ENCODE measurements at regions not wholly inside any gene's neighbourhood (a gene's known extent, or its start where the extent isn't known, plus 50 kb on each side); places are given as distances from the start of the nearest gene placed in this dataset.

DNA sequence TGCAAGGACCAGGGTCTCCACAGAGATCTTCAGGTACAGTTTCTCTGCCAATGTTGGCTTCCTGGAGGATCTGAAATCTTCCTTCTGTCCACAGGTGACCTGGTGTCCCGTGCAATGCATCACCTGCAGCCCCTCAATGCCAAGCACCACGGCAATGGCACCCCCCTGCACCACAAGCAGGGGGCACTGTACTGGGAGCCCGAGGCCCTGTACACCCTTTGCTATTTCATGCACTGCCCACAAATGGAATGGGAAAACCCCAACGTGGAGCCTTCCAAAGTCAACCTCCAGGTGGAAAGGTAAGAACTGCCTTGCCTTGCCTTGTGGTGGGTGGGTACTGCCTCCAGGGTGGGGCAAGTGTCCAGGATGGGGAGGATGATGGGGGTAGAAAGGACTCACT, 141.8 kb upstream of the PWP1 start:
- no peak for DNase-seq (ENCODE audit: low read depth in 2 of 3, low spot score in 1 of 3)

DNA sequence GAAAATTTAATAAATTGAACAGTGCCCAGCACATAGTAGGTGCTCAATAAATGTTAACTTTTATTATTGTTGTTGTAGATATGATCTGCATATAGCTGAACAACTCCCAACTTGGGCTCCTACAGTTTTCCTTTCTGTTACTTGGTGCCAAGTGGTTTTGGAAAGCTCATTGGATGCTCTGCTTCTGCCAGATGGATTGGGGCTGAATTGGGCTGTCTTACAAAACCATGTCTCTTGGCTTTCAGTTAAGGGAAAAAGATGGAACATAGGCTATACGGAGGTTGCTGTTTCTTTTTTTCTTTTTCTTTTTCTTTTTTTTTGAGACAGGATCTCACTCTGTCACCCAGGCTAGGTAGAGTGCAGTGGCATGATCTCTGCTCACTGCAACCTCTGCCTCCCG, 140.7 kb upstream of the PWP1 start:
- DNase-seq (ENCODE audit: low read depth in 2 of 3, low spot score in 1 of 3) = no peak

DNA sequence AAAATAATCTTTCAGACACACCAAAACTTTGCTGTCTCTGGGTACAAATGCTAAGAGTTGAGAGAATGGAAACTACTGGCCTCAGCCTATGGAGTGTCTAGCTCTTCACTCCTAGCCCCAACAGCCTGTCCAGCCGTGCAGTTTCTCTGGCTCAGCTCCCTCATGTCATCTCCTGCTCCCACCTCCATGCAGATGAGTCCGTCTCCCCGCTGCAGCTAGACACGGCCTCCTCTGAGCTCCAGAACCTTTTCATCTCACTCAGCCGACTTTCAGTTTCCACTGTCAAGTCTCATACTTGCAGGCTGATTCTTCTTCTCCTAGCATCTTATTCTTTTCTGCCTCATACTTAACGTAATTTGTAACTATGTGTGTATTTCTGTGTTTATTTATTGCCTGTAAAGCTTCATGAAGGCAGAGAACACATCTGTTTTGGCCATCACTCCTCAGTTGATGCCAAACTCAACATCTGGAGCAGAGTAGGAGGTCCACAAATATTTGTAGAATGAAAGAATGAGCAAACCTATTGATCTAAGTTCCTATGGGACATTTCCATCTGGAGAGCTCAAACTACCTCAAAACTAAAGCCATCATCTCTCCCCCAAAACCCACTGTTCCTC, 139.8 kb upstream of the PWP1 start:
- DNase-seq (ENCODE audit: low read depth in 2 of 3, low spot score in 1 of 3) = no peak

DNA sequence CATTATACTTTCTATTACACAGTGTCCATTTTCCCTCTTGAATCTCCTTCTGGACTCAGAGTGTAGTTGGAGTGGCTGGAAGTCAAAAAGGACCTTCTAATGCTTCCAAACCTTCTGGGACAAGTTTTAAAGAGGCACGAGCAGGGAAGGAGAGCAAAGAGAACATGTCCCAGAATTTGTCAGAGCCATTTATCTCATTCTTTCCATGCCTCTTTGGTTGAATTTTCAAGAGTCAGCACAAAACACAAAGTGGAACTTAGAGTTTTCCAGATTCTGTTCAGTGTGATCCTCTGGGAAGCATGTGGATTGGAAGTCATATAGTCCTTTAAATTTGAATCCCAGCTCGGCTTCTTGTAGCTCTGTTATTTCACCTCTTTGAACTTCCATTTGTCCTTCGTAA, 138.2 kb upstream of the PWP1 start:
- no peak for DNase-seq (ENCODE audit: low read depth in 2 of 3, low spot score in 1 of 3)

DNA sequence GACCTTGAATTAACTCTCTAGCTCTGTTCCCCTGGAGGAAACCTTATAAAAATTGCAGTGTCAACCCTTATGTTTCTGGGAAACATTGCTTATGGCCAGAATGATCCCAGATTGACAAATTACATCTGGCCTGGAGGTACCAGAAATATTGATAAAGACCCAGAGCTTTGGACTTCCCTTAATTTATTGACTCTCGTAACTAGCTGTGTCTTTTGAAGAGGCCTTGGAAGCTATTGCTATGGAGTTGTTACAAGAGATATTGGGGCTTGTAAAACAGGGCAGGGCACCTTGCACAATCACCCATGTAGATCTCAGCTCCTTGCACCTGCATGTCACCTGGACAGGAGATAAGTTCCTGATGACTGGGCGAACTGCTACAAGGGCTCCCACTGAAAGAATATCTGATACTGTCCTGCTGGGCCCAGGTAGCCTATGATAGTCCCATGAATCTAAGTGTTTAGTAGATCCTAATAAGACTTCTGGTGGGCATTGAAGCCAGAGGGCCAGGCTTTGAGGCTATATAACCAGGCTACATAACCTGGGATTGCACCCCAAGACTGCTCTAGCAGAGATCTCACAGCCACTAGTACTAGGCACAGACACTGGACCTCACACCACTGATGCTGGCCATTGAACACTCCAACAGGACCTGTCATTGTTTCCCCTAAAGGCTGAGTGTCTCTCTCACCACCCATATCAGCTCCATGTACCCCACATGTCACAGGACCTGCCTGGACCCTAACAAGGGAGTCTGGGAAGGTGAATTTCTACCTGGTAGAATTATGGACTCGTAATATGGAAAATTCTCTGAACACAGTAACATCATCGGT, 135.7 kb upstream of the PWP1 start:
- DNase-seq (ENCODE audit: low read depth in 2 of 3, low spot score in 1 of 3) = no peak

DNA sequence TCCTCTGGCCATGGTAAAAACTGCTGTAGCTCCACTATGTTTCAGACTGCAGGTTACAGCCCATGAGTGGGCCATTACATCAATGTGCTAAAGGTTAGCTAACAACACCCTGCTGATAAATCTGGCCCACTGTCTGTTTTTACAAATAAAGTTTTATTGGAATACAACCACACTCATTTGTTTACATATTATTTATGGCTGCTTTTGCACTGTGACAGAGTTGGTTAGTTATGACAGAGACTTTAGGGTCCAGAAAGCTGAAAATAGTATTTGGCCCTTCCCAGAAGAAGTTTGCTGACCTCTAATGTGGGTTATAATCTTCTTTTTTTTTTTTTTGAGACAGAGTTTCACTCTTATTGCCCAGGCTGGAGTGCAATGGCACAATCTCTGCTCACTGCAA, 134.2 kb upstream of the PWP1 start:
- DNase-seq (ENCODE audit: low read depth in 2 of 3, low spot score in 1 of 3) = no peak

DNA sequence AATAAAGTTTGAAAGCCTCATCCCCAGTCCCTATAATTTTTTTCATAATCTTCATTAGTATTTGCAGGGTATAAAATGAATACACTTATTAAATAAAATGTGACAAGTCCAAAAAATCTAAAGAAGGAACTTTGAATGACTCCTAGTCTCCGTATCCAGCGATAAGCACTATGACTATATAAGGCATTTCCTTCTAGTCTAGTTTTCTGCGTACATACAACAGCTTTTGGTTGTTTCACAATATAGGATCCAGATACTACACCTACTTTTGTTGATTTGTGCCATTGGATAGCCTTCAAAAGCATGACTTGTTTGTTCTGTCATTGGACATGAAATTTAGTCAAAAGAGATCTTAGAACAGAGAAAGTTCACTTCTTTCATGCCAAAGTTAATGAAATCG, 133.3 kb upstream of the PWP1 start:
- no peak for DNase-seq (ENCODE audit: low read depth in 2 of 3, low spot score in 1 of 3)

DNA sequence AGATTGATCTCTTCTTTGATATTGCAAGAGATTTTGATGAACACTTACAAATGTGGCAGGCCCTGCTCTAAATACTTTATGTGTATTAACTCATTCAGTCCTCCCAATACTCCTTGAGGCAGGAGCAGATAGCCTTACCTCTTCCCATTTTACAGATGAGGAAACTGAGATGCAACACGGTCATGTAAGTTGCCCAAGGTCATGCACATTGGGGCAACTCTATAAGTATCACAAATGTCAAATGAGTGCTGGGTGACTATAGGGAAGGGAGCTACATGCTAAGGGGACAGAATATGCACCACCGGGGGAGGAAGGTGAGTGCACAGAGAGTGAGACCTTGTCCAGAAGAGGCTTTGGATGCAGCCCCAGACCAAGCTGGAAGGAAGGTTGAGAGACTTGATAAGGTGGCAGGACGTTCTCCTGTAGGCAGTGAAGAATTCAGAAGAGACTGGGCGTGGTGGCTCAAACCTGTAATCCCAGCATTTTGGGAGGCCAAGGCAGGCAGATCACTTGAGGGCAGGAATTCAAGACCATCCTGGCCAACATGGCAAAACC, 132.3 kb upstream of the PWP1 start:
- no peak for DNase-seq (ENCODE audit: low read depth in 2 of 3, low spot score in 1 of 3)

DNA sequence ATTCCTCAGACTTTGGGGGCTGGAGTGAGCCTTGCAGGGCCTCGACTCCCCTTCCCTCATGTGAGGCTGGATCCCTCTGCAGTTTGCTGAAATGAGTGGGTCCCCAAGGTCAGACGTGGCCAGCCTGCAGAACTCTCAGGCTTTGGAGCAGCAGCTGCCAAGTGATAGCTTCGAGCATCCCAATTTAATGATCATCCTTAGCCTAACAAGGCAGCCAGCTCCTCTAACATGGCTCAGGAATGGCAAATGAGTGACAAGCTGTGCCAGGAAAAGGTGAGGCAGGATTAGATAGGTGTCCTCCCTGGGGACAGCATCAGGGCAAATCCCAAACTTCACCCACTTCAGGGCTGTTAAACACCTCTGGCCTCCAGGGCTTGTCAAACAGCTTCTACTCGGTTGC, 130.7 kb upstream of the PWP1 start:
- DNase-seq (ENCODE audit: low read depth in 2 of 3, low spot score in 1 of 3) = no peak

DNA sequence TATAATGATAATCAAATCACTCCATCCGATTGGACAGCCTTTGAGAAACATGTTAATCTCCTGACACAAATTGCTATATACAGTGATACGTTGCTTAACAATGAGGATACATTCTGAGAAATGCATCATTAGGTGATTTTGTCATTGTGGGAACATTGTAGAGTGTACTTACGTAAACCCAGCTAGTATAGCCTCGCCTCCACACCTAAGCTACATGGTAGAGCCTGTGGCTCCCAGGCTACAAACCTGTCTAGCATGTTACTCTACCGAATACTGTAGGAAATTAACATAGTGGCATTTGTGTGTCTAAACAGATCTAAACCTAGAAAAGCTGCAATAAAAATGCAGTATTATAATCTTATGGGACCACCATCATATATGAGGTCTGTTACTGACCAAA, 128.6 kb upstream of the PWP1 start:
- no peak for DNase-seq (ENCODE audit: low read depth in 2 of 3, low spot score in 1 of 3)

DNA sequence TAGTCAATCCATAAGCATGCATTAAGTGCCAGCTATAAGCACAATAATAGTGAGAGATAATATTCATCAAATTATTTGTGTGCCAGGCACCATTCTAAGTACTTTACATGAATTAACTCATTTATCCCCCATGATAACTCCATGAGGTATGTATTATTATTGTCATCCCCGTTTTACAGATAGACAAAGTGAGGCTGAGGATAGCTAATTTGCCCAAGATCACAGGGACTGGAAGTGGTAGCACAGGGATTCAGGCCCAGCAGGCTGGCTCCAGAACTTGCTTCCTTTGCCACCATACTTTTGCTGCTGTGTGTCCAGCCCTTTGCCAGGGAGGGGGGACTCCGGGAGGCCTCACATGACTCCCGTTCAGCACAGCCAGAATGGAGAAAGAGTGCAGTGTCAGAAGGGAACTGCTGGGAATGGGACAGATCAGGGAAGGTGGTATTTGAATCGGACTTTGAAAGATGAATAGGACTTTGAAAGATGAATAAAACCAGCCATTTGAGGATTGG, 128.0 kb upstream of the PWP1 start:
- no peak for DNase-seq (ENCODE audit: low read depth in 2 of 3, low spot score in 1 of 3)

DNA sequence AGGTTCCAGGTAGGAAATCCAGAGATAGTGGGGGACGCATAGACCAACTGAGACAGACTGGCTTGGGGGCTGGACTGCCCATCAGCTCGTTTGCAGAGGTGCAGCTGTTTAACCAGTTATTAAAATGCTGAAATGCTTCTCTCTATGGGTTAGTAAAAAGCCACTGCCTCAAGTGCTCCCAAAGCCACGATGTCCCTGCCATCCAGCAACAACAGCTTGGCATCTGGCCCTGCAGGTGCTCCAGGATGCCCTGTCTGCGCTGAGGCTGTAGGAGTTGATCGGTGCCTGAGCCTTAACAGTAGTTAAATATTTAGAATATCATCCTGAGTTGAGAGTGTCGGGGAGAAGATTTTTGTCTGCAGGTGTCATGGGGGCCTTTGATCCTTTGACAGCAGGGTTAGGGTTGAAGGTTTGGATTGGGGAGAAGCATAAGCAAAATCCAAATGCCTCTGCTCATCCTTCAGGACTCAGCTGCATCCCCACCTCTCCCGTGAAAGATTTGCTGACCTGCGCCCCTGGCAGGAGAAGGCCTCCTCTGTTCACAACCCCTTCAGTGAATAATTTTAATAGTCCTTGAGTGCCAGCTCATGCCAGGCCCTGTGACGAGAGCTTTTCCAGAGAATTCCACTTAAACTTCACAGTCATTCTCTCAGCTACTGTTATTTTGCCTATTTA, 127.3 kb upstream of the PWP1 start:
- no peak for DNase-seq (ENCODE audit: low read depth in 2 of 3, low spot score in 1 of 3)

DNA sequence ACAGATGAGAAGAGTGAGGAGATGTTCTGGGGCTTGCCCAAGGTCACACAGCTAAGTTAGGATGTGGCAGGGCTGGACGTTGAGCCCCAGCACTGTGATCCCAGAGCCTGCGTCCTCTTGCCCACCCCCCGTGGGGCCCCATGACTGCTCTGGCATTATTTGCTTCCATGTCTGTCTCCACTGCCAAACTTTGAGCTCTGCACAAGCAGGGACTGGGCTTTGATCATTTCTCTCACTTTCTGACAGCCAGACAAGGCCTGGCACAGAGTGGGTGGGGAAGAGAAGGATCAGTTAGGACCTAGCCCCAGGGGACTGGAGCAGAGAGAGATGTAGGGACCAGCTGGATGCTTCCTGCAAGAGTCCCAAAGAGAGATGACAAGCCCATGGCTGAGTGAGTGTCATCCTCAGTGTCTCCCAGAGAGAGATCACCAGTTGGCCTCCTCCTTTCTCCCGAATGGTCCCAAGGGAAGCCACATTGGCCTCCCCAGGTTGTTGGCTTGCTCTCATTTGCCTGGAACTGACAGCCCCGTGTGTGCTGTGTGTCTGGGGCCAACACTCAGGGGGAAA, 126.7 kb upstream of the PWP1 start:
- DNase-seq (ENCODE audit: low read depth in 2 of 3, low spot score in 1 of 3) = no peak

DNA sequence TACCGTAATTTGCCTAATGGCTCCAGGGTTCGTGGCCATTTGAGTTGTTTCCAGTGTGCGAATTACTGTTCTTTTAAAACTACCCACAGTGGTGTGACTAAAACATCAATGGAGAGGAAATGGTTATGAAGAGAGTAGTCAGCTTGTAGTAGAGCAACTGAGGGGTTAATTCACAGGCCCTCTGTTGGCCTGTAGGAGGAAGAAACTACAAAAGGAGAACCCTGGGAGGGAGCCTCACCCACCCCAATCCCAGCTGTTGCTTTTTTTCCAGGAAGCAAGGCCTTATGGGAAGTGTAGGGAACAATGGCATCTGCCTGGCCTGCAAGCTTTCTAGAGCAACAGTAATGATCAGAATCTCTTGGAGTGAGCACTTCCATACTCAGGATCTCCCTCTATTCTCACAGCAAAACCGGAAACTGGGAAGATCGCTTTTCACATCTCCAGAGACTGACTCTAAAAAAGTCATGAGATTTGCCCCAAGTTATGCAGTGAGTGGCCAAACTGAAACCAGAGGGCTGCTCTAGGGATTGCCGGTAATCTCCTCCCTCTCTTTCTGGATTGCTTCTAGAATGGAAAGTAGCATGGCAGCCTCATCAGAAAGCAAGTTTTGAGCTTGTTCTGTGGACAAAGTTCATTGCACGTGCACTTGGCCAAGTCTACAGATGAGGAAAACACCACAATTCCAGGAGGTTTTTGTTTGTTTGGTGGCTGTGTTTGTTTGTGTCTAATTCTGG, 125.3 kb upstream of the PWP1 start:
- no peak for DNase-seq (ENCODE audit: low read depth in 2 of 3, low spot score in 1 of 3)

DNA sequence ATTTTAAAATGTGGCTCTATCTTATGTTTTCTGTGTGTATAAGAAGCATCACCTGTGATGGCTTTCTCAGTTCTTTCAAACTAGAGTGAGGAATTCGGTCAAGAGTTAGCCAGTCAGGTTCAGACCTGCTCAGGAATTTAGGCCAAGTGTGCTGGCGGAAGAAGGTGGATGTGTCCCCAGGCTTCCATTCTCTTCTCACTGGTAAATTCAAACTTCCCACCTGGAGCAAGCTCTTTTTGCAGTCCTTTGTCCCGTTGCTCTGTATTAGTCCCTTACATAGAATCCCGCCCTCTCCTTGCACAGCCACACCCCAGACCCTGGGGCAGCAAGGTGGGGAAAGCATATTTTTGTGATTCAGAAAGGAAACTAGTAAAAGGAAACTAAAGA, 124.7 kb upstream of the PWP1 start:
- DNase-seq (ENCODE audit: low read depth in 2 of 3, low spot score in 1 of 3) = no peak

DNA sequence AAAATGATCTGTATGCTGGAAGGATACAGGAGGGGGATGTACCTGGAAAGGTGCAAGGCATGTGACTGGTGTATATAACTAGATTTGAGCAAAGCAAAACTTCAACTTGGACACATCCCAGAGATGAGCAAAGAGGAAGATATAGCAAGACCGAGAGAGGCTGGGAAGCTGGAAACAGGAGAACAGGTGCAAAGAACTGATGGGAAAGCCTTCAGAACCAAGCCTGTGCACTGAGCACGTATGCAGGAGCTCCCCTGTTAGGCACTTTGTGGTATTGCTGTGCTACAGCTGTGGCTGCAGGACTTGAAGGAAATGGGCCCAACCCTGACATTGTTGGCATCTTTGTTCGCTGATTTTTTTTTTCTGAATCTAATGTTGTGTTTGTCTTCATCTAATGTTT, 120.7 kb upstream of the PWP1 start:
- DNase-seq (ENCODE audit: low read depth in 2 of 3, low spot score in 1 of 3) = no peak

DNA sequence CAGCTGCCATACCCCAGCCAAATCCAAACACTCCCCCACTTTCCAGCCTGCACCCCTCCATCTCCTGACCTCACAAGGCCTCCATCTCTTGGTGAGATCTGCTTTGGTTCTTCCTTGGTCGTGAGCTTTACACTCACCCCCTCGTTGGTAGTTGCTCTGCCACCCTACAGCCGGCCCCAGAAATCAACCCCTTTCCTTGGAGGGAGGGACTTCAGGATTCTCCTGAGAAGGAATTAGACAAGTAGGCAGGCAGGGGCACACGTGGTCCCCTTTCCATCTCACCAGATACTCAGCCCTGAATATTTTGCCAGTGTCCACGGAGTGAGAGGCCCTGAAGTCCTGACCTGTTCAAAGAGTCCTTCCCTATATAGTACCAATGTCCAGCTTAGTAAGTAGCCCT, 120.0 kb upstream of the PWP1 start:
- DNase-seq (ENCODE audit: low read depth in 2 of 3, low spot score in 1 of 3) = no peak

DNA sequence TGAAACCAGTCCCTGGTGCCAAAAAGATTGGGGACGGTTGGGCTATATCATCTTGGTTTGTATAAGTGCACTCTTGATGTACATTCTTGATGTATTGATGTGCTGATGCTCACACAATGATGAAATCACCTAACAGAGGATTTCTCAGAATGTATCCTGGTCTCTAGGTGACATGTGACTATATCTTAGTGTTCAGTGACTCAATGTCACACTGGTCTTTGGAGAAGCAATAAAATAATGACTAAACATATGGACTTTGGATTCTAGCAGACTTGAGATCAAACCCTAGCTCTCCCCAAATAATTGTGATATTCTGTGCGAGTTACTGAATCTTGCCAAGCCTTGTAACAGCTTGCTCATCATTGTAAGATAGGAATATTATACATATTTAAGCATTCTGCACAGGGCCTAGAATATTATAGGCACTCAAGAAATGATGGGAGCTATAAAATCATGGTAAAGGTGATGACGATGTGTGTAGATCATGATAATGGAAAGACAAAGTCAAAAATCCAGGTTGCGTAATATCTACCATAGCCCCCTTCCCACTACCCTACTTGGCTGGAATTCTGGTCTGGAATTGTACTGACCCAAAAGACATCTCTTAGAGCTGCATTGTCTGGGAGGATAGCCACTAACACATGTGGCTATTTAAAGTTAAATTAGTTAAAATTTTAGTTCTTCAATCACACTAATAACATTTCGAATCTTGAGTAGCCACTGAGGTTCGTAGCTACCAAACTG, 117.6 kb upstream of the PWP1 start:
- no peak for DNase-seq (ENCODE audit: low read depth in 2 of 3, low spot score in 1 of 3)

DNA sequence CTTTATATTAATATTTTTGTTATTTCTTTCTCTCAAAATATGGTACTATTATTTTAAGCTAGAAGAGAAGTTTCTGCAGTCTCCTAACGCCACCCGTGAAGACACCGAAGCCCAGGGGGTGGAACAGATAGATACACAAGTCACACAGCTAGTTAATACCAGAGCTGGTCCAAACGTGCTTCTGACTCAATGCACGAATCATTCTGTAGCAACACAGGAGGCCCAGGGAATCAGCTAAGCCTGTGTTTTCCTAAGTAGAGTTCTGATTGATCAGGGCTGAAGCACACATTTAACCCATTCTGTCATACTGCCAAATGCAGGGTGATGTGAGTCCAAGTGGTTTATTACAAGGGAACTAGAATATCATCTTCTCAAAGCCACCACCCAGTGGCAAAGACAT, 116.9 kb upstream of the PWP1 start:
- no peak for DNase-seq (ENCODE audit: low read depth in 2 of 3, low spot score in 1 of 3)

DNA sequence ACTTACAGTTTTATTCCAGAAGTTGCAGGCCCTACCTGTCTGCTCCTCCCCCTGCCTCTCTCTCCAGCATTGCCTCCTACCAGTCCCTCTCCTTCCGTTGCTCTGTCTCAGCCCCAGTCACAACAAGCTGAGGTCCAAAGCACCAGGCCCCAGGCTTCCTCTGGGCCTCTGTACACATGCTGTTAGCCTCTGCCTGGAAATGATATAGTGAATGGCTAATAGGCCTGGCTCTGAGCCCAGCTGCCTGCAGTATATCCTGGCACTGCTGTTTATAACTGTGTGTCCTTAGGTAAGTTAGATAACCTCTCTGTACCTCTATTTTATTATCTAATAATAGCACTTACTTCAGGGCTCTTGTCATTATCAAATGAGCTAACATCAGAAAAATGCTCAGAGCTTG, 114.9 kb upstream of the PWP1 start:
- DNase-seq (ENCODE audit: low read depth in 2 of 3, low spot score in 1 of 3) = no peak

All from stimulated activated CD4-positive, alpha-beta T cell treated with anti-CD3 and anti-CD28 coated beads, Interleukin-12 subunit alpha, Interleukin-12 subunit beta, amount 100 ng/mL, for 48 hours (primary cell).